OCI-LY7 (cell line): ENCODE measurements at regions not wholly inside any gene's neighbourhood (a gene's known extent, or its start where the extent isn't known, plus 50 kb on each side); places are given as distances from the start of the nearest gene placed in this dataset.
"Not testable (repeated sequence)": the region's sequence is repeated elsewhere in the genome, so short reads cannot be mapped to it uniquely, and the experiment has no call there.

Experiments
- EZH2phosphoT487 ChIP-seq: fragments of 200-600 bp; sonication (generic); IDR thresholded peaks from 2 replicates; pipeline ENCODE4 v1.6.1; 2018; ENCODE audit warnings: low read depth, borderline replicate concordance, mild to moderate bottlenecking, mixed run types, antibody characterized with exemption, low read length, moderate library complexity, mixed read lengths
- TF ChIP-seq, protein P1 (sequence below): fragments of 200-600 bp; sonication (generic); conservative IDR thresholded peaks from 2 replicates; pipeline ENCODE4 v1.5.1; 2014; ENCODE audit warnings: mild to moderate bottlenecking, antibody characterized with exemption, low read length, moderate library complexity, mixed read lengths

- TF ChIP-seq, protein P1, sequence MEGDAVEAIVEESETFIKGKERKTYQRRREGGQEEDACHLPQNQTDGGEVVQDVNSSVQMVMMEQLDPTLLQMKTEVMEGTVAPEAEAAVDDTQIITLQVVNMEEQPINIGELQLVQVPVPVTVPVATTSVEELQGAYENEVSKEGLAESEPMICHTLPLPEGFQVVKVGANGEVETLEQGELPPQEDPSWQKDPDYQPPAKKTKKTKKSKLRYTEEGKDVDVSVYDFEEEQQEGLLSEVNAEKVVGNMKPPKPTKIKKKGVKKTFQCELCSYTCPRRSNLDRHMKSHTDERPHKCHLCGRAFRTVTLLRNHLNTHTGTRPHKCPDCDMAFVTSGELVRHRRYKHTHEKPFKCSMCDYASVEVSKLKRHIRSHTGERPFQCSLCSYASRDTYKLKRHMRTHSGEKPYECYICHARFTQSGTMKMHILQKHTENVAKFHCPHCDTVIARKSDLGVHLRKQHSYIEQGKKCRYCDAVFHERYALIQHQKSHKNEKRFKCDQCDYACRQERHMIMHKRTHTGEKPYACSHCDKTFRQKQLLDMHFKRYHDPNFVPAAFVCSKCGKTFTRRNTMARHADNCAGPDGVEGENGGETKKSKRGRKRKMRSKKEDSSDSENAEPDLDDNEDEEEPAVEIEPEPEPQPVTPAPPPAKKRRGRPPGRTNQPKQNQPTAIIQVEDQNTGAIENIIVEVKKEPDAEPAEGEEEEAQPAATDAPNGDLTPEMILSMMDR, result not testable (repeated sequence)
- not testable (repeated sequence) for TF ChIP-seq EZH2phosphoT487
Observed at GRCh38 chr14:105620865-105621471, 94.6 kb downstream of the TMEM121 start.
